ENCODE measurements at regions not wholly inside any gene's neighbourhood (a gene's known extent, or its start where the extent isn't known, plus 50 kb on each side); places are given as distances from the start of the nearest gene placed in this dataset.

- H3K36me3 Mint-ChIP-seq (ENCODE audit: low read depth) = no peaks in the 10 kb centered on the region
- peaks cover 35% of the 10 kb centered on the region for H3K27me3 Mint-ChIP-seq
- H3K27ac Mint-ChIP-seq = no peak overlapping the region
- no peak for TF ChIP-seq CTCF (IDR thresholded peaks at IDR 0.05)
- CTCF ChIA-PET = no interaction called here
- DNase-seq = no peak
- H3K4me3 Mint-ChIP-seq = no peak overlapping the region
- POLR2A ChIA-PET = no interaction called here
- no peak for ATAC-seq
- no peaks in the 10 kb centered on the region for H3K4me1 Mint-ChIP-seq (ENCODE audit: low read depth)
- intact Hi-C loops (cut with micrococcal nuclease) = no loop called here
- no peaks in the 10 kb centered on the region for H3K9me3 Mint-ChIP-seq
Observed at GRCh38 chr5:1658665-1659064, 134.9 kb upstream of the LPCAT1 start.

- ATAC-seq (no peak), DNase-seq (no peak)
- intact Hi-C loops (cut with micrococcal nuclease) = no loop called here
- ChIA-PET CTCF (interaction anchor here (1.1 kb wide), 1 partner anchor 81 kb away, joined by 3 read pairs; no protein-coding TSS in a partner anchor), POLR2A (no interaction called here)
- H3K27ac Mint-ChIP-seq = no peak overlapping the region
- H3K9me3 Mint-ChIP-seq = no peaks in the 10 kb centered on the region
- peaks cover 39% of the 10 kb centered on the region for H3K27me3 Mint-ChIP-seq
- H3K36me3 Mint-ChIP-seq (ENCODE audit: low read depth) = no peaks in the 10 kb centered on the region
- H3K4me1 Mint-ChIP-seq (ENCODE audit: low read depth) = peaks cover 5% of the 10 kb centered on the region
- no peak overlapping the region for H3K4me3 Mint-ChIP-seq
- no peak for TF ChIP-seq CTCF (IDR thresholded peaks at IDR 0.05)
Observed at GRCh38 chr5:1657161-1657741, 133.5 kb upstream of the LPCAT1 start.

GRCh38 chr5:1656271-1656975 lies 132.7 kb upstream of the LPCAT1 start:
- peaks cover 43% of the 10 kb centered on the region for H3K27me3 Mint-ChIP-seq
- no peaks in the 10 kb centered on the region for H3K9me3 Mint-ChIP-seq
- DNase-seq = no peak
- H3K4me3 Mint-ChIP-seq = no peak overlapping the region
- ChIA-PET CTCF (interaction anchor here (1.1 kb wide), 1 partner anchor 82 kb away, joined by 3 read pairs; no protein-coding TSS in a partner anchor), POLR2A (no interaction called here)
- H3K4me1 Mint-ChIP-seq (ENCODE audit: low read depth) = peaks cover 5% of the 10 kb centered on the region
- no peaks in the 10 kb centered on the region for H3K36me3 Mint-ChIP-seq (ENCODE audit: low read depth)
- no peak overlapping the region for H3K27ac Mint-ChIP-seq
- no peak for ATAC-seq
- TF ChIP-seq CTCF (IDR thresholded peaks at IDR 0.05) = no peak
- intact Hi-C loops (cut with micrococcal nuclease) = no loop called here

- Mint-ChIP-seq H3K4me1 (ENCODE audit: low read depth) (peaks cover 5% of the 10 kb centered on the region), H3K9me3 (no peaks in the 10 kb centered on the region), H3K36me3 (ENCODE audit: low read depth) (no peaks in the 10 kb centered on the region), H3K27me3 (peaks cover 44% of the 10 kb centered on the region), H3K4me3 (no peak overlapping the region), H3K27ac (no peak overlapping the region)
- no peak for ATAC-seq
- ChIA-PET CTCF (interaction anchor here (1.1 to 3.4 kb wide), 2 partner anchors 11 to 83 kb away, joined by 3 to 29 read pairs; no protein-coding TSS in a partner anchor), POLR2A (no interaction called here)
- intact Hi-C loops (cut with micrococcal nuclease) = no loop called here
- no peak for DNase-seq
- no peak for TF ChIP-seq CTCF (IDR thresholded peaks at IDR 0.05)
Observed at GRCh38 chr5:1655496-1656270, 131.9 kb upstream of the LPCAT1 start.
